SU-DHL-6 (cell line): ENCODE measurements at regions not wholly inside any gene's neighbourhood (a gene's known extent, or its start where the extent isn't known, plus 50 kb on each side); places are given as distances from the start of the nearest gene placed in this dataset.

Source experiments
- H2AFZ ChIP-seq: fragments of 200-600 bp; sonication (generic); 2 replicates; pipeline ENCODE4 v1.6.1; 2014; ENCODE audit warnings: low read depth, mild to moderate bottlenecking, moderate library complexity, mixed read lengths, antibody characterized with exemption, low read length; ENCODE audit not compliant: severe bottlenecking
- H3F3A ChIP-seq: fragments of 200-600 bp; shearing (Covaris generic); 2 replicates; pipeline ENCODE4 v1.6.0; 2016; ENCODE audit warnings: antibody characterized with exemption, mild to moderate bottlenecking; ENCODE audit not compliant: insufficient read depth
- H3K27ac ChIP-seq: fragments of 200-600 bp; sonication (generic); 2 replicates; pipeline ENCODE4 v1.5.1; 2016; ENCODE audit warnings: low read depth, mild to moderate bottlenecking, low read length, moderate library complexity, mixed read lengths
- H3K27me3 ChIP-seq: fragments of 200-600 bp; sonication (generic), shearing (Covaris generic); 2 replicates; pipeline ENCODE4 v1.6.0; 2014; ENCODE audit warnings: mild to moderate bottlenecking, low read length
- H3K36me3 ChIP-seq: fragments of 200-600 bp; sonication (generic); 2 replicates; pipeline ENCODE4 v1.6.1; 2014; ENCODE audit warnings: mild to moderate bottlenecking, low read length, mixed read lengths
- H3K4me2 ChIP-seq: fragments of 300-600, 200-600 bp; shearing (Covaris generic), sonication (generic); 2 replicates; pipeline ENCODE4 v1.6.0; 2014; ENCODE audit warnings: low read length, low read depth, mild to moderate bottlenecking; ENCODE audit not compliant: poor library complexity, severe bottlenecking
- H3K4me3 ChIP-seq: fragments of 200-600 bp; sonication (generic); 2 replicates; pipeline ENCODE4 v1.5.1; 2014; ENCODE audit warnings: antibody characterized with exemption, low read length, mild to moderate bottlenecking, mixed read lengths; ENCODE audit not compliant: insufficient read depth, poor library complexity, severe bottlenecking
- H3K79me2 ChIP-seq: fragments of 200-600 bp; sonication (generic); 2 replicates; pipeline ENCODE4 v1.6.1; 2014; ENCODE audit warnings: mild to moderate bottlenecking, low read length, moderate library complexity; ENCODE audit not compliant: insufficient read depth
- H3K9ac ChIP-seq: fragments of 200-600 bp; sonication (generic); 2 replicates; pipeline ENCODE4 v1.7.0; 2014; ENCODE audit warnings: mild to moderate bottlenecking, low read length
- H3K9me2 ChIP-seq: fragments of 200-600 bp; sonication (generic); replicated peaks from 2 replicates; pipeline ENCODE4 v1.6.1; 2014; ENCODE audit warnings: low read length; ENCODE audit not compliant: insufficient read depth
- H3K9me3 ChIP-seq: fragments of 200-600 bp; sonication (generic); 2 replicates; pipeline ENCODE4 v1.6.1; 2014; ENCODE audit warnings: low read length, mixed read lengths; ENCODE audit not compliant: insufficient read depth
- H4K20me1 ChIP-seq: fragments of 200-600 bp; sonication (generic); 2 replicates; pipeline ENCODE4 v1.6.1; 2014; ENCODE audit warnings: low read depth, mild to moderate bottlenecking, antibody characterized with exemption, low read length, moderate library complexity, mixed read lengths
- CTCF ChIP-seq: fragments of 200-600 bp; sonication (generic); IDR thresholded peaks from one replicate; pipeline ENCODE4 v1.5.1; 2017; ENCODE audit warnings: antibody characterized with exemption, mild to moderate bottlenecking, low read length, moderate library complexity; ENCODE audit not compliant: insufficient read depth, poor library complexity, severe bottlenecking
- EZH2phosphoT487 ChIP-seq: fragments of 200-600 bp; sonication (generic), shearing (Covaris generic); conservative IDR thresholded peaks from 2 replicates; pipeline ENCODE4 v1.6.1; 2018; ENCODE audit warnings: mild to moderate bottlenecking, antibody characterized with exemption, low read length, moderate library complexity, mixed read lengths

DNA sequence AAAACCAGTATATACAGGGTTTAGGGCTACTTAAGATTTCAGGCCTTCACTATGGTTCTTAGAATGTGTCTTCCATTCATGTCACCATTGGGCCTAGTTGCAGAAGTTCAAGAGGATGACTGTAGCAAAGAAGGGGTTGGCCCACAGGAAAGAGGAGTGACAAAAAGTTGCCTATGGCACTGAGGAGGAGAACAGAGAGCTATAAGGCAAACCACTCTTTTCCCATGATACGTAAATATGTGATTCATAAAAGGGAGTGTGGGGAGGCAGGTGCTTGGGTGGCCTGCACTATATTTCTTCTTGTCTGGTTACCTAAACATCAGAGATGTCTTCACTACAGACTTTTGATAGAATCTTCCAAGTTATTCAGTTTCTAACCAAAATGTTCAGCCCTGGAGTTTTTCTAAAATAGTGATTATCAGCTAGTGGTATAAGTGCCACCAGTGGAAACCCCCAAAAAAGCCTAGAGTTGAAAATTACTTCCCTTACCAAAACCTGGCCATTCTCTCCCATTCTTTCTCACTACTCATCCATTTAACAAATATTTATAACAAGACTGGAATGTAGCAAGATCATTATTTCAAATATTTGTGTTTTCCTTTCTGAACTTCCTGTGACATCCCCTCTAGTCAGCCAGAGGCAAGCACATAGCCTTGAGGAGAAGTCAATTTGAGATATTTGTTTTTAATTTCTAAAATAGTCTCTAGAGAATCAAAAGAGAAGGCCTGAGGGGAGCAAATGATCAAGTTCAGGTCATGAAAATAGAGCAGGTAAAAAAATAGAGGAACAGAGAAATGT, 367.4 kb downstream of the EFNA5 start:
- no peak overlapping the region for H3K9ac ChIP-seq
- no peaks in the 10 kb centered on the region for H3K9me2 ChIP-seq
- no peak overlapping the region for H3K27ac ChIP-seq
- H3K4me3 ChIP-seq, result no peak overlapping the region
- no peaks in the 10 kb centered on the region; the same call in 1 of the 2 replicates for H4K20me1 ChIP-seq
- no peaks in the 10 kb centered on the region for H3F3A ChIP-seq
- no peaks in the 10 kb centered on the region for H3K9me3 ChIP-seq
- no peak overlapping the region for H2AFZ ChIP-seq
- H3K36me3 ChIP-seq, result no peaks in the 10 kb centered on the region
- no peak for TF ChIP-seq CTCF
- TF ChIP-seq EZH2phosphoT487, result no peak
- H3K4me2 ChIP-seq, result no peak overlapping the region
- no peaks in the 10 kb centered on the region for H3K79me2 ChIP-seq
- no peaks in the 10 kb centered on the region for H3K27me3 ChIP-seq

GRCh38 chr5:107302441-107302840, 368.3 kb downstream of the EFNA5 start:
- Histone ChIP-seq H4K20me1 (no peaks in the 10 kb centered on the region; the same call in 1 of the 2 replicates), H3K9me3 (no peaks in the 10 kb centered on the region), H3F3A (no peaks in the 10 kb centered on the region), H3K79me2 (no peaks in the 10 kb centered on the region), H3K27me3 (no peaks in the 10 kb centered on the region), H3K9me2 (no peaks in the 10 kb centered on the region), H2AFZ (no peak overlapping the region), H3K27ac (no peak overlapping the region), H3K9ac (no peak overlapping the region), H3K4me2 (no peak overlapping the region), H3K36me3 (no peaks in the 10 kb centered on the region), H3K4me3 (no peak overlapping the region)
- TF ChIP-seq EZH2phosphoT487 (no peak), CTCF (no peak)

- H3F3A ChIP-seq, result no peaks in the 10 kb centered on the region
- H3K27ac ChIP-seq, result no peak overlapping the region
- H2AFZ ChIP-seq, result no peak overlapping the region
- H3K36me3 ChIP-seq, result no peaks in the 10 kb centered on the region
- TF ChIP-seq EZH2phosphoT487 (no peak), CTCF (no peak)
- no peaks in the 10 kb centered on the region; the same call in 1 of the 2 replicates for H4K20me1 ChIP-seq
- H3K4me3 ChIP-seq, result no peak overlapping the region
- H3K4me2 ChIP-seq, result no peak overlapping the region
- H3K79me2 ChIP-seq, result no peaks in the 10 kb centered on the region
- H3K9me3 ChIP-seq, result no peaks in the 10 kb centered on the region
- no peak overlapping the region for H3K9ac ChIP-seq
- no peaks in the 10 kb centered on the region for H3K27me3 ChIP-seq
- no peaks in the 10 kb centered on the region for H3K9me2 ChIP-seq
Observed at GRCh38 chr5:107301999-107302398, 368.7 kb downstream of the EFNA5 start.
